ENCODE measurements at regions not wholly inside any gene's neighbourhood (a gene's known extent, or its start where the extent isn't known, plus 50 kb on each side); places are given as distances from the start of the nearest gene placed in this dataset.

- TF ChIP-seq EP300 (conservative IDR thresholded peaks at IDR 0.05; ENCODE audit: poor library complexity, severe bottlenecking) (no peak), POLR2AphosphoS5 (IDR thresholded peaks at IDR 0.05) (no peak), EZH2 (IDR thresholded peaks at IDR 0.05; ENCODE audit: borderline replicate concordance, insufficient read depth, low read length, poor library complexity, severe bottlenecking) (no peak), CTCF (IDR thresholded peaks at IDR 0.05; ENCODE audit: poor library complexity, severe bottlenecking) (no peak)
Measured at GRCh38 chr13:58953638-58954037, 1210.1 kb downstream of the DIAPH3 start.
